ENCODE measurements at regions not wholly inside any gene's neighbourhood (a gene's known extent, or its start where the extent isn't known, plus 50 kb on each side); places are given as distances from the start of the nearest gene placed in this dataset.
A peak's percentile ranks its signal among the peaks of the same experiment; 100 is the strongest.
"Not testable (repeated sequence)": the region's sequence is repeated elsewhere in the genome, so short reads cannot be mapped to it uniquely, and the experiment has no call there.

GRCh38 chr9:30925635-30926034 lies 1458.8 kb upstream of the ACO1 start:
- no peak for DNase-seq (ENCODE audit: low read depth)

DNA sequence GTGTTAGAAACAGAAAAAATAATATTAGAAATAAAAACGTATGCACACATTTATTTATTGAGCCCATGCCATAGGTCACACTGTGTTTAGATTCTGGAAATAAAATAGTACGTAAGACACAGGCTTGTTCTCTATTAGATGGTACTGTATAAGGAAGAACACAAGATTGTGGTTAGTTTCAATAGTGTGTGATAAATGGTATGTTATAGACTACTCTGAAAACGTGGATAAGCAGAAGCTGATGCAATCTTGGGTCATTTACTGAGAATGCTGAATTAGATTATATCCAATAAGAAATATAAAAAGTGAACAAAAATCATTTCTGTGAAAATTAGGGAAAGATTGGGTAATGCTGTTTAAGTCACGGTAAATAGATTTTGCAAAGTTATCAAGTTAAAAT lies 1456.4 kb upstream of the ACO1 start:
- no peak for DNase-seq (ENCODE audit: low read depth)

- peak; percentile 30 for DNase-seq (ENCODE audit: low read depth)
Measured at GRCh38 chr9:30932226-30932625, 1452.2 kb upstream of the ACO1 start.

DNA sequence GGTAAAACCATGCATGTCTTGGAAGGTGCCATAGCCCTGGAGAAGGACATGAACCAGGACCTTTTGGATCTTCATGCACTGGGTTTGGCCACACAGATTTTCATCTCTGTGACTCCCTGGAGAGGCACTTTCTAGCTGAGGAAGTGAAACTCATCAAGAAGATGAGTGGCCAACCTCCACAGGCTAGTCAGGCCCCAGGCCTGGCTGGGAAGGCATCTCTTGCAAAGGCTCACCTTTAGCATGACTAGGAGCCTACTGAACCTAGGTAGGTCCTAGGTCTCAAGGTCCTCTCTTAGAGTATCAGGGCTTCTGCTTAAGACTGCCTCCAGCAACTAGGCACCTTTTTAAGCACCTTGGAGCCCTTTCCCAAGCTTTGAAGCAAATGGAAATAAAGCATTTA lies 1448.7 kb upstream of the ACO1 start:
- no peak for DNase-seq (ENCODE audit: low read depth)

- DNase-seq (ENCODE audit: low read depth) = no peak
Measured at GRCh38 chr9:30937106-30937505, 1447.3 kb upstream of the ACO1 start.

- DNase-seq (ENCODE audit: low read depth) = not testable (repeated sequence)
Measured at GRCh38 chr9:30942852-30943251, 1441.6 kb upstream of the ACO1 start.

DNA sequence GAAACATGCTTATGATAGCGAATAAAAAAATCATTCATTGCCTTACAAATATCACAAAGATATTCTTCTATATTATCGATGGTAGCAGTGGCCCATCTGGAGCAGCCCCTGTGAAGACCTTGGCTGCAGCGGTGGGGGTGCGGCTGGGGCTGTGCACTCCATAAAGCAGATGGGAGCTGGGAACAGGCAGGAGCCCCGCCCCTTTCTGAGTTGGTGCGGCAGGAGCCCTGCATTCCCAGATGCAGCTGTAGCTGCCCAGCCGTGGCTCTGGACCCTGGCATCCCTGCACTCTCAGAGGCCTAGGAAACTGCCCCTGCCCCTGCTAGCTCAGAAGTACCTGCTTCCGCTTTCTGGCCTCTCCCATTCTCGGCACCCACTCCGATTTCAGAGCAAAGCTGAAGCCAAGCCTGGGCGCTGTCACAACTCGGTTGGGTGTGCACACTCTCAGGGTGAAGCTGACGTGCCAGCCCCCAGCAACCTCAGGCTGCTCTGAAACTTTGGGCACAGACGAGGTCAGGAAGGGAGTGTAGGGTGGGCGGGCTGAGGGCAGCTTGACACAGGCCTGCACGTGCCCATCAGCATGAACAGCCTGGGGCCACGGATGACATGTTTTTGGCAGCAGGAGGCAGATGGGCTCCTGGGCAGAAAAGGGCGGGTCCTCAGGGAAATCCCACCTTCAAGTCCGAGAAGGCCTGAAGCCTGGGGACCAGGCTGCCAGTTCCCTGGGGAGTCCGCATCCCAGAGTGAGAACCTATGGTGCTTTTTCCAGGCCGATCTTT lies 1440.8 kb upstream of the ACO1 start:
- no peak for DNase-seq (ENCODE audit: low read depth)

DNA sequence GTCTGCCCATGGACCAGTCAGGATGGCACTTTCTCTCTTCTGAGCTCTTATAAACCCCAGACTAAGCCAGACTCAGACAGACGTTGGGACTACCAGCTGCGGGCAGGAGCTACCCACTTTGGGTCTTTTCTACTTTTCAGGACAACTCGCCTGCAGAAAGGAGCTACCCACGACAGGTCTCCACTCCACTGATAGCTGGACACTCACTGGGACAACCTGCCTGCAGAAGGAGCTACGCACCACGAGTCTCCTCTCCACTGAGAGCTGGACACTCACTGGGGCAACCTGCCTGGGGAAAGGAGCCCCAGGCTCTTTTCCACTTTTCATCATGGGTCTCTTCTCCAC lies 1440.2 kb upstream of the ACO1 start:
- DNase-seq (ENCODE audit: low read depth) = no peak

GRCh38 chr9:30944741-30945280 lies 1439.6 kb upstream of the ACO1 start:
- no peak for DNase-seq (ENCODE audit: low read depth)

- DNase-seq (ENCODE audit: low read depth) = no peak
Measured at GRCh38 chr9:30964332-30964731, 1420.1 kb upstream of the ACO1 start.

DNA sequence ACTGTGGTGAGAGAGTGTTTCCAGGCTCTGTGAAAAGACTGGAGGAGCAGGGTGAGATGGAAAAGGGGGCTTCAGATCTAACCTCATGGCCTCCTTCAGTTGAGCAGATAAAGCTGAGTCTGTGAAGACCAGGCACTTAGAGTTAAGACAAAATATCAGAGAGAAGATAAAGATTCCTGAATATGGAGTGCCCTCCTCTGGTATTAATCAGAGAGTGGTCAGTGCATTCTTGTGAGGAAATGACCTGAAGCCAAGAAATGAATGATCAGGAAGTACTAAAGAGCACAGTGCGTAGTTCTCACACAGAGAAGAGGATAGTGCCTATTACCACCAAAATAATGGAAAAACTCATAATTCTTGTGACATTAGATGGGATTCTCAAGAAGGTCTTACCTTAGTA lies 1417.0 kb upstream of the ACO1 start:
- peak; percentile 26 for DNase-seq (ENCODE audit: low read depth)

- DNase-seq (ENCODE audit: low read depth) = no peak
Measured at GRCh38 chr9:30970186-30970585, 1414.3 kb upstream of the ACO1 start.

- DNase-seq (ENCODE audit: low read depth) = no peak
Measured at GRCh38 chr9:30970812-30971211, 1413.6 kb upstream of the ACO1 start.

DNA sequence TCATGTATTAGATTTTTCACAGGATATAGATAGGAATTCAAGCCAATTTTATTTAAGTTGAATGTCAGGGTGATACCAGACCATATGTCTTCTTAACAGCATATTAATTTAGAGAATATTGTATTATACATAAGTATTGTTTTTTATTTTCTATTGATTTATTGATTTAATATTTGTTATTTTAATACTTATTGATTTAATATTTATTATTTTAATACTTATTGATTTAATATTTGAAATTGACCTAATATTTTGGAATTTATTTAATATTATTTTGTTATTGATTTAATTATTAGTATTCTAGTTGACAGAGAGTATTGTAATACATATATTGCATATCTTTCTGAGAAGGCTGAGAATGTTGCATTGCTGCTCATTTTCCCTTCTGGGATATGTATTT lies 1411.8 kb upstream of the ACO1 start:
- no peak for DNase-seq (ENCODE audit: low read depth)

DNA sequence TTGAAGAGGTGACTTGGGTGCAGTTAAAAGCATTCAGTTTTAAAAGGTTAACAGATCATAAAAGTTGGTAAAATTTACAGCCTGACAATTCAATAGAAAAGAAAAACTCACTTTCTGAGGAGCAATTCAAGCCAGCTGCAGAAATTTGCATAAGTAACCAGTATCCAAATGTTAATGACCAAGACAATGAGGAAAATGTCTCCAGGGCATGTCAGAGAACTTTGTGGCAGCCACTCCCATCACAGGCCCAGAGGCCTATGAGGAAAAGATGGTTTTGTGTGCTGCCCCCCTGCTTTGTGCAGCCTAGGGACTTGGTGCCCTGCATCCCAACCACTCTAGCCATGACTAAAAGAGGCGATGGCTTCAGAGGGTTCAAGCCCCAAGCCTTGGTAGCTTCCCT lies 1406.5 kb upstream of the ACO1 start:
- no peak for DNase-seq (ENCODE audit: low read depth)

GRCh38 chr9:30982301-30982700 lies 1402.1 kb upstream of the ACO1 start:
- DNase-seq (ENCODE audit: low read depth) = peak; percentile 3

- DNase-seq (ENCODE audit: low read depth) = no peak
Measured at GRCh38 chr9:30995956-30996738, 1388.3 kb upstream of the ACO1 start.

DNA sequence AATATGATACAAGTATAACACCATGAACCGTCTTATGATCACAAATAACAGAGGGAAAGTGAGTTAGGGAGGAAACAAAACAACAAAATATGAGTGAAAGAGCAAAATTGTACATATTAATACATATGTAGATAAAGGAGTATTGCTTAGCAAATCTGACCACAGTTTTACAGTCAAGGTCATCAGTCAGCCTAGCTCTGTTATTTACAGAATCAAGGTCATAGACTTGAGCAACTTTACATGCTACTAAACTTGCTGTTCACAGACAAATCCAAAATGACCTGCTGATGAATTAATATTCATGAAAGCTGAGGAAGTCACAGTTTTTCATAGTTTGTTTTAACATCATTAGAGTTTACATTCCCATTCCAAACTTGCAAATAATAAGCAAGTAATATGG lies 1387.7 kb upstream of the ACO1 start:
- no peak for DNase-seq (ENCODE audit: low read depth)

DNA sequence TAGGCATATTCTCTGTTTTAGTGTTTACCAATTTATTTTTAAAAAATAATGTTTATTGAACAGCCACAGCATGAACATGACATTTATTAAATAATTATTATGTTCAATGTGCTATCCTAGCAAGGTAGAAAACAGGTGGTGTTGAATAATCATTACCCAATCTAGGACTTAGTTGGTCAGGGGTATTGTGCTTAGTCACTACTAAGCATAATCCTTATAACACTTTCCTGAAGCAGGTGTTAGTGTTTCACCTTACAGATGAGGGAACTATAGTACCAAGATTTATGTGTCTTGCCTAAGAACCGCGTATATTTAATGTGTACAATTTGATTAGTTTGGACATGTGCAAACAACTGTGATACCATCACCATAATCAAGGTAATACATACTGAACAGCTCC lies 1387.2 kb upstream of the ACO1 start:
- no peak for DNase-seq (ENCODE audit: low read depth)

DNA sequence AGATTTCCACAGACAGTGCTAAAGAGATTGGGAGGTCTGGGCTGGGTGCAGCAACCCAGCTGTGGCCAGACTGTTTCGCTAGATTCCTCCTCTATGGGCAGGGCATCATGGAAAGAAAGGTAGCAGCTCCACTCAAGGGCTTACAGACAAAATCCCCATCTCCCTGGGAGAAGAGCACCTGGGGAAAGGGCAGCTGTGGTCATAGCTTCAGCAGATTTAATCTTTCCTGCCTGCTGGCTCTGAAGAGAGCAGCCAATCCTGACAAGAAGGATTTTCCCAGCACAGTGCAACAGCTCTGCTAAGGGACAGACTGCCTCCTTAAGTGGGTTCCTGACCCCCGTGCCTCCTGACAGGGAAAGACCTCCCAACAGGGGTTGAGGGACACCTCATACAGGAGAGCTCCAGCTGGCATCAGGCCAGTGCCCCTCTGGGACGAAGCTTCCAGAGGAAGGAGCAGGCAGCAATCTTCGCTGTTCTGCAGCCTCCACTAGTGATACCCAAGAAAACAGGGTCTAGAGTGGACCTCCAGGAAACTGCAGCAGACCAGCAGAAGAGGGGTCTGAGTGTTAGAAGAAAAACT lies 1379.3 kb upstream of the ACO1 start:
- no peak for DNase-seq (ENCODE audit: low read depth)

- peak; percentile 90 for DNase-seq (ENCODE audit: low read depth)
Measured at GRCh38 chr9:31013371-31013770, 1371.1 kb upstream of the ACO1 start.

DNA sequence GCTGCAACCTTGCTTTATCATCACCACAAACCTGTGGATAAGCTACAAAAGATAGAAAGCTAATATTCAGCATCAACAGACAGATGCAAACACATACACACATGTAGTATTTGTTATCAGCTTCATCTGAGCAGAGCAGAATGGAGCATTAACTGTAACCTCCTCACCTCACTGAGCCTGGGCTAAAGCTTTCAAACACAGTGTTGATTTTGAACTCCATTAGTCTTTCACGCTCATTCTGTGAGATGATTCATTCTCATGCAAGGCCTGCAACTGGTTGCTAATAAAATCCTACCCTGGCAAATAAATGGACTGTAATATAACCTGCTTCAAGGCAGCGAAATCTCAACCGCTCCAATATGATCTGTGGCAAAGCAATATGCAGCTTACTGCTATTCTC lies 1360.6 kb upstream of the ACO1 start:
- DNase-seq (ENCODE audit: low read depth) = no peak

DNA sequence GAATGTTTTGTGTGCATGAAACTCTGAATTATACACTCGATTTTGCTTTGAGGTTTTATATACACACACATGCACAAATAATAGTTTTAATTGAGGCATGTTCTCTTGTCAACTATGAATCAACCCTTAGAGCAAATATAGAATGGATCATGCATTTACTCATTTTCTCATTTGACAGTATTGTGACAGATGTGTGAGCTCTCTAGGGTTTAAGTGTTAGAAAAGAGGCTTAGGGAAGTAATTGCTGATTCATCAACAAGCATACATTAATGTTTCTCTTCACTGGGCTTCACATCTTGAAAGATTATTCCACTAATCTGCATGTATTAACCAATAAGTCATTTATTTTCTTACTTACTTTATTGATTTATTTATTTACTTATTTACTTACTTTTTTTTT lies 1356.8 kb upstream of the ACO1 start:
- DNase-seq (ENCODE audit: low read depth) = no peak
